NCI-H446 treated with DMSO at 0.1 percent for 48 hours (cell line): ENCODE measurements at regions not wholly inside any gene's neighbourhood (a gene's known extent, or its start where the extent isn't known, plus 50 kb on each side); places are given as distances from the start of the nearest gene placed in this dataset.

Source experiments
- DNase-seq: peaks from one replicate; lab custom pipeline; 2025; lab: John Stamatoyannopoulos, UW

DNA sequence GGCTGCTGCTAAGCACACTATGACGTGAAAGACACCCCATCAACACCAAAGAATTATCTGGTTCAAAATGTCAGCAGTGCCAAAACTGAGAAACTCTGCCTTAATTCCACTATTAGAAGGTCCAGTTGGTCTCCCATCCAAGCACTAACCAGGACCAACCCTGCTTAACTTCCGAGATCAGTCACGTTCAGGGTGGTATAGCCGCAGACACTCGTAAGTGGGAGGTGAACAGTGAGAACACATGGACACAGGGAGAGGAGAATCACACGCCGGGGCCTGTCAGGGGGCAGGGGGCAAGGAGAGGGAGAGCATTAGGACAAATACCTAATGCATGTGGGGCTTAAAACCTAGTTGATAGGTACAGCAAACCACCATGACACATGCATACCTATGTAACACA is 83.4 kb downstream of the C13orf42 start:
- DNase-seq, result no peak

DNA sequence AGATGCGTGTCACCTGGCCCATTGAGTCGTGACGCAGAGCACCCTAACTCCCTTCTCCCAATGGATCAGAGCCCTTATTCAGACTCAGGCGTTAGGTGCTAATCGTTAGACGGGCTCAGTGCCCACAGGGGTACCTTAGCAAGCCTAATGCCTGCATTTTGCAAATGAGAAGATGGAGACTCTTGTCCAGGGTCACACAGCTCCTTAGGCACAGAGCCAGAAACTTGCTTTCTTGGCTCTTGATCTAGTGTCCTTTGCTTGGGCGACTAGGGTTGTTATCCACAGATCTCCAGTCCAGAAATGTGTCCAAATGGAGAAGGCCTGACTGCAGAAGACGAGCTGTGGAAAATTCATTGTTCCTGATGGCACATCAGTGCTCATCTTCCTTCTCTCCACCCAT is 85.1 kb downstream of the C13orf42 start:
- no peak for DNase-seq

DNA sequence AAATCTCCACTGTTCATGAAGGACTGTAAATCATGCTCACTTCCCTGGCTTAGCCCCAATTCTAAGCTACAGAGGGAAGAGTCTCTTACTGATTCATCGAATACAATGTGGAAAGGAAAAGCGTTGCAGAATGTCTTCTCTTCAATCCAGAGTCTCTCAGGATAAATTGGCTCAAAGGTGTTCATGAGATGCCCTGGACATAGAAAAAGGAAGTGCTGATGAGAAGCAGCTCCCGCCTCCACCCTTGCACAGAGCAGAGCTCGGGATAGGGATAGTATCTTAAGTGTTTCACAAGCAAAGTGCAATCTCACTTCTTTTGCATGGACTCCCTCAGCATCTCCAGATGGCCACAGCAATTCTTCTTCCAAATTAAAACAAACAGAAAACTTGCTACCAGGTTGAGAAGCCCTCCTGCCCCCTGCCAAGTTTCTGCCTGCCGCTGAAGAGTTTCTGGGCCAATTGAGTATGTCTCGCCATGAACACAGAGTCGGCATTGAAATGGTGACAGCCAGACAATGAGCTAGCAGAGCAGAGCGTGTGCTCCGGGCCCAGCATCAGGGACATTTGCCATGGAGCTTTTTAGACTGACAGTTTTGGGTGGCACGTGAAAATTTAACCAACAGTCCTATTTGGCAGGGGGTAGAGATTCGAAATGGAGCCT is 85.7 kb downstream of the C13orf42 start:
- DNase-seq, result peak; percentile 86

DNA sequence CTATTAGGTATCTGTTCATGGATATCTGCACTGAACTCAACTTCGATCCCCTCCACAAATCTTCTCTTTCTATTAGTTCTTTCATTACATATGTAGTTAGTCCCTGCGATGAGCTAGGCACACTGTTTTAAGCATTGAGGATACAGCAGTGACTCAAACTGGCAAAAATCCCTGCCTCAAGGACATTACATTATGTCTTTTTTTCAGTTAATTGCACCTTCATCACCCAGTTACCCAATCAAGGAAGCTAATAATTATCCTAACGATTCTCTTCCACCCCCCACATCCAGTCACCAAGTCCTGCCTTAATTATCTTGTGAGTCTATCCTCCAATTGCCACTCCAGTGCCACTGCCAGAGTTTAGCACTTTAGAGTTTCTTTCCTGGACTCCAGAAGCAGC is 89.3 kb downstream of the C13orf42 start:
- DNase-seq, result no peak

DNA sequence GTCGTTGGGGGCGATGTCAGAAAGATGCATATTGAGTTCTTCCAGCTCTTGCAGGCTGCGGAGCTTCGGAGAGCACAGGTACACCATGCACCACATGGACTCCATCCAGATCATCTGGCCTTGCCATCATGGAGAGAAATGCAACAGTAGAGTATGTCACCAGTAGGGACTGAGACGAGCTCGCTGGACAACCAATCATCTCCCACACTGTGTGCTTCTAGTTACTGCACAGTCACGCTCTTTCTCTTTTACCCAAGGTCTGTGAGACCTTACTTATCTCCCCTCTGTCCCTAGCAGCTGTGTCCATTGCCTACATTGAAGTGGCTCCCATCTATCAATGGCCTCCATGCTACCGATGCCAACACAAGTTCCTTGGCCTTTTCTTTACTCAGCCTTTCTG is 90.5 kb downstream of the C13orf42 start:
- DNase-seq, result no peak

DNA sequence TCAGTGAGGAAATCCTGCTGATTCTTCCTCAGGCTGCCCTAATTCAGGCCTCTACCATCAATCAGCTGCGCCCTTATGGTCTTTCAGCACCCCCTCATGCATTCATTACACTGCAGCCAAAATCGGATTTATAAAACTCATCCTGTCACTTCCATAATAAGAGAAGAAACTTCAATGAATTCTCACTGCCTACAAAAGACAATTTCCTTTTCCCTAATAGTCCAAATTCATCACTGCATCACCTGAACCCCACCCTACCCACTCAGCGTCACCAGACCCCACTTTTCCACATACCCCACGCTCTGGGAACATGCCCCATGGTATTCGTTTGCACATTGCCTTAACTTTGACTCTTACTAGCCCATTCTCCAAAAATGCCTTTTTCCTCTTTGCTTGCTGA is 92.0 kb downstream of the C13orf42 start:
- DNase-seq, result no peak

DNA sequence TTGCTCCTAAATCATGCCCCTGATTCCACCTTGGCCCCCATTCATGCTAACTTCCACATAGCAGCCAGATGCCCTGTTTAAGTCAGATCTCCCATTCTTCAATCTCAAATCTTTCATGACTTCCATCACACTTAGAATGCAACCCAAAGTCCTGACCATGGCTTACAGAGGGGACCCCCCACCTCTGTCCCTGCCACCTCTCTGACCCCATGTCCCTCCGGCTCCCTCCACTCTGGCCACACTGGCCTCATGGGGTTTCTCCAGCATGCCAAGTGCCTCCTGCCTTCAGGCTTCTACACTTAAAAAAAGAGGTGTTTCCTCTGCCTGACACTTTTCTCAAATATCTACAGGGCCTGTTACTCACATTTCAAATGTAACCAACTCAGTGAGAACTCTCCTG is 93.6 kb downstream of the C13orf42 start:
- no peak for DNase-seq

DNA sequence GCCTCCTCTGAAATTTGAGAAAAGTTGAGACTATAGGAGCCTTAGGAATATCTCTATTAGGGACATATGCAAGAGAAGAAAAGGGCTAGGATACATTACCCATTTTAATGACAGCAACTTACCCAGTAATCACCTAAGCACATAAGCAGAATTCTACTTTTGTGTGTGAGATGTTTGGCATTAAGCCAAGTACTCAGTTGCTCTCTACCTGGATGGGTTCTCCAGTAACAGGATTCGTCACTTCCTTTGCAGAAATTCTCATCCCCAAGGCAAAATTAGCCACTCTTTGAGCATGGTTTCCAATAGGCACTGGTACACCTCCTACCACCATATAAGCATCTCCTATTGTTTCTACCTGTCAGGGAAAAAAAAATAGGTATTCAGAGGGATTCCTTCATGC is 95.1 kb downstream of the C13orf42 start:
- no peak for DNase-seq

DNA sequence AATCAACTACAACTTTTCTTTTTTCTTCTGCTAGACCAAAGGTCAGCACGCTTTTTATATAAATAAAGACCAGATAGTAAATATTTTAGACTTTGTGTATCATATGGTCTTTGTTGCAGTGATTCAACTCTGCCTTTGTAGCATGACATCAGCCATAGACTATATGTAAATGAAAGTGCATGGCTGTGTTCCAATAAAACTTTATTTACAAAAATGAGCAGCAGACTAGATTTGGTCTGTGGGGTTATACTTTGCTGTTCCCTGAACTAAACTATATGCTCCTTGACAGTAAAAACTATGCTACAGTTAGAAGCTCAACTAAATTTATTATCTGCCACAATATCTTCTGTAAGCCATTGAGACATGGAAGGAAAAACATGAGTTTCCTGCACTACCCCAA is 100.0 kb downstream of the RNASEH2B start:
- no peak for DNase-seq

DNA sequence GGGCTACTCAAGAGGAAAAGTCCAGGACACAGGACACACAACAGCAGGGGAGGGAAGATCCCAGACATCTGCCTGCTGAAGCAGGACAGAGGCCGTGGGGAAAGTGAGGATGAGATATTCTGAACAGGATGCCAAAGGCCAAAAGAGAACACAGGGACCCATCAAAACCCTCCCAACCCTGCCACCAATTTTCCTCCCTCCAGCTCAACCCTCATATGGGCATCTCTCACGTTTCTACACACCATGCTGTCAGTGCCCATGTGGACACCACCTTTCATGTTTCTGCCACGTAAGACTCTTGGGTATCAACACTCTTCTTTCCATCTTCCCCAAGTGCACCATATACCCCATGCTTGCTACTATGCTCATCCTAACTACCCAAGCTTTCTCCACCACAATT is 97.6 kb downstream of the RNASEH2B start:
- no peak for DNase-seq

DNA sequence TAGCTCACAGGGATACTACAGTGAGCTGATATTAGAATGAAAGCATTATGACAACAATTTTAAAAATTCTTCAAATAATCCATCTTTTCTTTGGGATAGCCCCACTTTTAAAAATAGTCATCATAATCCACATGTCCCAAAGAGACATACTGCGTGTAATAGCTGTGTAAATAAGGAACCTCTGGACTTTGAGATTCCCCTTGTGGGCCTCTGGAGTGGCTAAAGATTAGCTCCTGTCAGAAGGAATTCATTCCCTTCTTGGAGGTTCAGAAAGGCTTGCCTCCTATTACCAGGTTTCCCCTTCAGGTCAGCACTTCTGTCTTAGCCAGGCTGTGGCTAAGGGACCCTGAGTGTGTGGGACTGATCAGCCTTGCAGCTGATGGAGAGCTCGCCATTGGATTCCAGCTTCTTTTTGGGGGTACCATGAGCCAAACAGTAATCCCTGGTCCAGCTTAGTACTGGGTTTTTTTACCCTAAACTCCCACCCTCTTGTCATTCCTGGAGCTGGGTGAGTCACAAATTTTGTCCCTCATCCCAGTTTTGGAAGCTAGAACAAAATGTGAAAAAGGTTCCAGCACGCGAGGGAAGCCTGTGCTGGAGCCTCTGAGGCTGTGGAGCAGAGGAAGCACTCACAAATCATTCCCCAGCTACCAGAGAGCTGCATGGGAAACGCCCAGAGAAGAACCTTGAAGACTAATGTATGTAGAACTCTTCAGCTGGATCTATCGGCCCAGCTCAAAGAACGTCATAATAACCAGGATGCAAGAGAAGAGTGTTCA is 96.7 kb downstream of the RNASEH2B start:
- no peak for DNase-seq
